DND-41 (cell line): ENCODE measurements at regions not wholly inside any gene's neighbourhood (a gene's known extent, or its start where the extent isn't known, plus 50 kb on each side); places are given as distances from the start of the nearest gene placed in this dataset.

Source experiments
- ATAC-seq: fragments of 200-7000 bp; cut with Tn5 transposase; 3 replicates; pipeline ENCODE4 v1.9.1; 2021; ENCODE audit warnings: low read depth; ENCODE audit not compliant: insufficient read depth
- DNase-seq: peaks from one replicate; pipeline ENCODE4 v3.0.0-alpha.2; 2020
- H2AFZ ChIP-seq: 2 replicates; pipeline ENCODE4 v1.6.0; 2012; ENCODE audit warnings: low read depth, low read length
- H3K27ac ChIP-seq: 2 replicates; pipeline ENCODE4 v1.5.1; 2012; ENCODE audit warnings: low read length, inconsistent platforms
- H3K27me3 ChIP-seq: fragments of 200-600 bp; sonication (generic); 2 replicates; pipeline ENCODE4 v1.6.0; 2012; ENCODE audit warnings: low read length, mild to moderate bottlenecking, inconsistent platforms; ENCODE audit not compliant: insufficient read depth, poor library complexity
- H3K36me3 ChIP-seq: 2 replicates; pipeline ENCODE4 v1.5.1; 2012; ENCODE audit warnings: low read length, inconsistent platforms; ENCODE audit not compliant: insufficient read depth
- H3K4me1 ChIP-seq: 2 replicates; pipeline ENCODE4 v1.5.1; 2012; ENCODE audit warnings: mild to moderate bottlenecking, low read length; ENCODE audit not compliant: insufficient read depth
- H3K4me2 ChIP-seq: 2 replicates; pipeline ENCODE4 v1.6.0; 2012; ENCODE audit warnings: mild to moderate bottlenecking, moderate library complexity, low read length, inconsistent platforms; ENCODE audit not compliant: insufficient read depth
- H3K4me3 ChIP-seq, 2 experiments: fragments of 200-600 bp in 1 of 2; shearing (Covaris generic) in 1 of 2; 2 replicates each; pipeline ENCODE4 v1.5.1; 2012 to 2016; ENCODE audit warnings: inconsistent platforms in 2 of 2, low read length in 2 of 2, mild to moderate bottlenecking in 2 of 2, low read depth in 1 of 2, moderate library complexity in 1 of 2
- H3K79me2 ChIP-seq: 2 replicates; pipeline ENCODE4 v1.6.0; 2012; ENCODE audit warnings: low read length, inconsistent platforms; ENCODE audit not compliant: insufficient read depth
- H3K9ac ChIP-seq: 2 replicates; pipeline ENCODE4 v1.6.0; 2012; ENCODE audit warnings: low read depth, mild to moderate bottlenecking, inconsistent platforms, low read length, moderate library complexity
- H3K9me3 ChIP-seq: 2 replicates; pipeline ENCODE4 v1.5.1; 2012; ENCODE audit warnings: low read length, moderate library complexity, mild to moderate bottlenecking, inconsistent platforms; ENCODE audit not compliant: insufficient read depth, severe bottlenecking
- H4K20me1 ChIP-seq: 2 replicates; pipeline ENCODE4 v1.6.0; 2012; ENCODE audit warnings: low read length; ENCODE audit not compliant: insufficient read depth
- CTCF ChIP-seq: IDR thresholded peaks from 2 replicates; pipeline ENCODE4 v1.5.1; 2012; ENCODE audit warnings: borderline replicate concordance, low read length, moderate library complexity, mild to moderate bottlenecking; ENCODE audit not compliant: poor library complexity, severe bottlenecking; ENCODE audit errors: extremely low read depth
- EZH2 ChIP-seq: IDR thresholded peaks from 3 replicates; pipeline ENCODE4 v1.6.1; 2012; ENCODE audit warnings: borderline replicate concordance, low read depth, mild to moderate bottlenecking, moderate library complexity, low read length, inconsistent platforms; ENCODE audit not compliant: severe bottlenecking

- Histone ChIP-seq H3K4me3 (no peak overlapping the region), H2AFZ (no peak overlapping the region), H3K4me1 (no peaks in the 10 kb centered on the region), H3K9me3 (no peaks in the 10 kb centered on the region), H3K27me3 (peaks cover 5% of the 10 kb centered on the region), H3K79me2 (no peaks in the 10 kb centered on the region), H3K4me2 (no peak overlapping the region), H3K27ac (no peak overlapping the region), H3K36me3 (no peaks in the 10 kb centered on the region), H3K9ac (no peak overlapping the region), H4K20me1 (no peaks in the 10 kb centered on the region)
- DNase-seq (no peak), ATAC-seq (no peak)
- TF ChIP-seq CTCF = no peak
Measured at GRCh38 chr10:90304533-90304932, 553.3 kb downstream of the HTR7 start.

GRCh38 chr10:90306187-90306586, 551.7 kb downstream of the HTR7 start:
- Histone ChIP-seq H3K4me3 (no peak overlapping the region), H3K27me3 (peaks cover 5% of the 10 kb centered on the region), H3K4me2 (no peak overlapping the region), H2AFZ (no peak overlapping the region), H3K4me1 (no peaks in the 10 kb centered on the region), H3K79me2 (no peaks in the 10 kb centered on the region), H3K9me3 (no peaks in the 10 kb centered on the region), H3K36me3 (no peaks in the 10 kb centered on the region), H3K9ac (no peak overlapping the region), H4K20me1 (no peaks in the 10 kb centered on the region), H3K27ac (no peak overlapping the region)
- ATAC-seq = no peak
- no peak for TF ChIP-seq EZH2
- no peak for TF ChIP-seq CTCF
- no peak for DNase-seq

- no peak for ATAC-seq
- Histone ChIP-seq H3K27ac (no peak overlapping the region), H4K20me1 (no peaks in the 10 kb centered on the region), H3K36me3 (no peaks in the 10 kb centered on the region), H3K4me1 (no peaks in the 10 kb centered on the region), H3K79me2 (no peaks in the 10 kb centered on the region), H3K27me3 (peaks cover 5% of the 10 kb centered on the region), H3K9me3 (no peaks in the 10 kb centered on the region), H3K4me2 (no peak overlapping the region), H2AFZ (no peak overlapping the region), H3K9ac (no peak overlapping the region), H3K4me3 (no peak overlapping the region)
- TF ChIP-seq EZH2 (no peak), CTCF (no peak)
- no peak for DNase-seq
Measured at GRCh38 chr10:90308223-90308622, 549.6 kb downstream of the HTR7 start.
